ENCODE measurements at regions not wholly inside any gene's neighbourhood (a gene's known extent, or its start where the extent isn't known, plus 50 kb on each side); places are given as distances from the start of the nearest gene placed in this dataset.

GRCh38 chr15:87287156-87287555, 969.4 kb downstream of the NTRK3 start:
- DNase-seq (ENCODE audit: low spot score in 2 of 2), result no peak
- Histone ChIP-seq H3K4me3 (no peak overlapping the region), H3K4me1 (no peaks in the 10 kb centered on the region), H3K9me3 (peaks cover 2 to 7% of the 10 kb centered on the region in 2 donors), H3K27me3 (no peaks in the 10 kb centered on the region), H3K27ac (no peak overlapping the region), H3K36me3 (no peaks in the 10 kb centered on the region)
- intact Hi-C loops (cut with DNase I; ENCODE audit: low total_unique reads), result no loop called here
- TF ChIP-seq CTCF (IDR thresholded peaks at IDR 0.05) (no peak), POLR2AphosphoS5 (IDR thresholded peaks at IDR 0.05) (no peak), POLR2A (IDR thresholded peaks at IDR 0.05) (no peak)

GRCh38 chr15:87269566-87269965, 987.0 kb downstream of the NTRK3 start:
- Histone ChIP-seq H3K36me3 (no peaks in the 10 kb centered on the region), H3K4me3 (no peak overlapping the region), H3K9me3 (no peaks in the 10 kb centered on the region), H3K27ac (no peak overlapping the region), H3K4me1 (no peaks in the 10 kb centered on the region), H3K27me3 (no peaks in the 10 kb centered on the region)
- intact Hi-C loops (cut with DNase I; ENCODE audit: low total_unique reads), result no loop called here
- no peak for DNase-seq (ENCODE audit: low spot score in 2 of 2)
- TF ChIP-seq POLR2AphosphoS5 (IDR thresholded peaks at IDR 0.05), result no peak

GRCh38 chr15:87268675-87269074, 987.9 kb downstream of the NTRK3 start:
- no peak overlapping the region for H3K4me3 ChIP-seq
- no peaks in the 10 kb centered on the region for H3K9me3 ChIP-seq
- no peaks in the 10 kb centered on the region for H3K36me3 ChIP-seq
- intact Hi-C loops (cut with DNase I; ENCODE audit: low total_unique reads), result no loop called here
- no peak overlapping the region for H3K27ac ChIP-seq
- TF ChIP-seq POLR2A (IDR thresholded peaks at IDR 0.05) (no peak), CTCF (IDR thresholded peaks at IDR 0.05) (no peak), POLR2AphosphoS5 (IDR thresholded peaks at IDR 0.05) (no peak)
- H3K27me3 ChIP-seq, result no peaks in the 10 kb centered on the region
- H3K4me1 ChIP-seq, result no peaks in the 10 kb centered on the region
- no peak for DNase-seq (ENCODE audit: low spot score in 2 of 2)

- intact Hi-C loops (cut with DNase I; ENCODE audit: low total_unique reads), result no loop called here
- no peaks in the 10 kb centered on the region for H3K4me1 ChIP-seq
- H3K4me3 ChIP-seq, result no peak overlapping the region
- DNase-seq (ENCODE audit: low spot score in 2 of 2), result no peak
- no peak overlapping the region for H3K27ac ChIP-seq
- no peaks in the 10 kb centered on the region for H3K36me3 ChIP-seq
- no peaks in the 10 kb centered on the region for H3K9me3 ChIP-seq
- TF ChIP-seq POLR2A (IDR thresholded peaks at IDR 0.05), result no peak
- no peak for TF ChIP-seq CTCF (IDR thresholded peaks at IDR 0.05)
- TF ChIP-seq POLR2AphosphoS5 (IDR thresholded peaks at IDR 0.05), result no peak
- no peaks in the 10 kb centered on the region for H3K27me3 ChIP-seq
These were observed 988.7 kb downstream of the NTRK3 start for GRCh38 chr15:87267798-87268197.

- intact Hi-C loops (cut with DNase I; ENCODE audit: low total_unique reads), result no loop called here
- Histone ChIP-seq H3K27me3 (no peaks in the 10 kb centered on the region), H3K36me3 (no peaks in the 10 kb centered on the region), H3K9me3 (no peaks in the 10 kb centered on the region), H3K4me3 (no peak overlapping the region), H3K4me1 (no peaks in the 10 kb centered on the region), H3K27ac (no peak overlapping the region)
- TF ChIP-seq POLR2AphosphoS5 (IDR thresholded peaks at IDR 0.05), result no peak
- no peak for TF ChIP-seq POLR2A (IDR thresholded peaks at IDR 0.05)
- TF ChIP-seq CTCF (IDR thresholded peaks at IDR 0.05), result no peak
- no peak for DNase-seq (ENCODE audit: low spot score in 2 of 2)
These were observed 992.7 kb downstream of the NTRK3 start for GRCh38 chr15:87263871-87264270.

GRCh38 chr15:87263296-87263695, 993.2 kb downstream of the NTRK3 start:
- no peaks in the 10 kb centered on the region for H3K4me1 ChIP-seq
- intact Hi-C loops (cut with DNase I; ENCODE audit: low total_unique reads), result no loop called here
- no peak overlapping the region for H3K27ac ChIP-seq
- DNase-seq (ENCODE audit: low spot score in 2 of 2), result no peak
- no peaks in the 10 kb centered on the region for H3K9me3 ChIP-seq
- no peaks in the 10 kb centered on the region for H3K36me3 ChIP-seq
- H3K27me3 ChIP-seq, result no peaks in the 10 kb centered on the region
- H3K4me3 ChIP-seq, result no peak overlapping the region
- no peak for TF ChIP-seq CTCF (IDR thresholded peaks at IDR 0.05)
- TF ChIP-seq POLR2A (IDR thresholded peaks at IDR 0.05), result no peak
- no peak for TF ChIP-seq POLR2AphosphoS5 (IDR thresholded peaks at IDR 0.05)

Data from breast epithelium (tissue), 4 donors.